ENCODE measurements at regions not wholly inside any gene's neighbourhood (a gene's known extent, or its start where the extent isn't known, plus 50 kb on each side); places are given as distances from the start of the nearest gene placed in this dataset.

DNA sequence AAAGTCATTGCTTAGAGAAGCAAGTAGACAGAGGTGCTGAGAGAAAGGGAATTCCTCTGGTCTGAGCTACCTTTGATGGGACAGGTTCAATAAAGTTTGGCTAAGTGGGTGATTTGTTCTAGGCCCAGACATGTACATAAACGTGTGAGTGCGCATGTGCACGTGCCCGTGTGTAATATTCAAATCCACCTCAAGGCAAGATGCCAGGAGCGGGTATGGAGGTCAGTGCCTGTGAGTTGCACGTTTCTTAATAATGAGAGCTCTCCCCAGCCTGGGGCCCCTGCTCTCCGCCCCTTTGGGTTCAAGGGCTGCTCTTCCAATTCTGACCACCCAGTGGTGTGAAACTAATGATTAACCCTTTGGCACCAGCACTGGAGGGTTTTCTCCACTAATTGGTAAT, 53.8 kb upstream of the LMO4 start:
- no peaks in the 10 kb centered on the region for H3K9me3 ChIP-seq
- no peaks in the 10 kb centered on the region for H3K27me3 ChIP-seq (replicated peaks; ENCODE audit: control insufficient read depth, insufficient read depth, low read length)
- no TSS peak for BruUV-seq (replicated peaks)
- no peaks in the 10 kb centered on the region for H3K4me1 ChIP-seq
- Mint-ChIP-seq H3K4me3 (ENCODE audit: unreplicated experiment) (no peak overlapping the region), H3K27ac (ENCODE audit: unreplicated experiment) (no peak overlapping the region), H3K36me3 (ENCODE audit: insufficient read depth, unreplicated experiment) (no peaks in the 10 kb centered on the region), H3K27me3 (ENCODE audit: insufficient read depth, unreplicated experiment) (no peaks in the 10 kb centered on the region), H3K9me3 (ENCODE audit: unreplicated experiment) (no peaks in the 10 kb centered on the region), H3K4me1 (ENCODE audit: low read depth, unreplicated experiment) (no peaks in the 10 kb centered on the region)
- TF ChIP-seq, protein P1, sequence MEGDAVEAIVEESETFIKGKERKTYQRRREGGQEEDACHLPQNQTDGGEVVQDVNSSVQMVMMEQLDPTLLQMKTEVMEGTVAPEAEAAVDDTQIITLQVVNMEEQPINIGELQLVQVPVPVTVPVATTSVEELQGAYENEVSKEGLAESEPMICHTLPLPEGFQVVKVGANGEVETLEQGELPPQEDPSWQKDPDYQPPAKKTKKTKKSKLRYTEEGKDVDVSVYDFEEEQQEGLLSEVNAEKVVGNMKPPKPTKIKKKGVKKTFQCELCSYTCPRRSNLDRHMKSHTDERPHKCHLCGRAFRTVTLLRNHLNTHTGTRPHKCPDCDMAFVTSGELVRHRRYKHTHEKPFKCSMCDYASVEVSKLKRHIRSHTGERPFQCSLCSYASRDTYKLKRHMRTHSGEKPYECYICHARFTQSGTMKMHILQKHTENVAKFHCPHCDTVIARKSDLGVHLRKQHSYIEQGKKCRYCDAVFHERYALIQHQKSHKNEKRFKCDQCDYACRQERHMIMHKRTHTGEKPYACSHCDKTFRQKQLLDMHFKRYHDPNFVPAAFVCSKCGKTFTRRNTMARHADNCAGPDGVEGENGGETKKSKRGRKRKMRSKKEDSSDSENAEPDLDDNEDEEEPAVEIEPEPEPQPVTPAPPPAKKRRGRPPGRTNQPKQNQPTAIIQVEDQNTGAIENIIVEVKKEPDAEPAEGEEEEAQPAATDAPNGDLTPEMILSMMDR (IDR thresholded peaks at IDR 0.05; ENCODE audit: insufficient read depth in 1 of 2, low read depth in 1 of 2, low read length in 1 of 2, severe bottlenecking in 1 of 2, unreplicated experiment in 1 of 2), result no peak
- POLR2A ChIA-PET, result no interaction called here
- CTCF ChIA-PET, result no interaction called here
- no peak for DNase-seq
- intact Hi-C loops (cut with micrococcal nuclease; ENCODE audit: unreplicated experiment), result no loop called here
- H3K4me3 ChIP-seq (ENCODE audit: low read depth, low read length), result no peak overlapping the region
- H3K36me3 ChIP-seq (ENCODE audit: control insufficient read depth, insufficient read depth, low read length), result no peaks in the 10 kb centered on the region

DNA sequence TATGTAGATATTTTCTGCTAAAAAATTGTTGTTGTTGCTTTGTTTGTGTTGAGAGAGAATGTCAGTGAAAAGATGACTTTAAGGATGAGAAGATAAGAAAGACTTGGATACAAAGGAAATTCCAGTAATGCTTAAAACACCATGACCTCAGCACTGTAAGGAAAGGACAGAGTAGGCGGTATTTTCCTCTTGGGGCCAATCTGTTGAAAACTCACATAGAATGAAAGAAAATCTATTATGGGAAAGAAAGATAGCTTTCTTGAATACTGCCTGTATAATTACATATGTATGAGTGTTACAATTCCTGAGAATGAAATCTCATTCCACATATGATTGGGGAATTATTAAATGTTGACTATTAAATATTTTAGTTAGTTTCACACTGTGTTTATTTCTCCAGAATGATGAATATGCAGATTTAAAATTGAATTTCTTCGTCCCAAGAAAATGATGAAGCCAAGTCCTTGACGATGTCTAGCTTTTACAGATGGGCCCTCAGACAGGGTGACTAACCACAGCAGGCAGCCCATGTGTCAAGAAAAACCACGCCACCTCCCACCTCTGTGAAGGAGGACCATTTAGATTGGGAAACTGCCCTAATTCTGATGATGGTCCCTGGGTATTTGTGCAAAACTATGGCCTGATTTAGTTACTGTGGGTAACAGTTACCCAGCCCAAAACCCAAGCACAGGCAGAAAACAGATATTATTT, 49.7 kb upstream of the LMO4 start:
- no peaks in the 10 kb centered on the region for H3K9me3 ChIP-seq
- no peaks in the 10 kb centered on the region for H3K4me1 ChIP-seq
- no peaks in the 10 kb centered on the region for H3K4me1 Mint-ChIP-seq (ENCODE audit: low read depth, unreplicated experiment)
- CTCF ChIA-PET, result no interaction called here
- POLR2A ChIA-PET, result no interaction called here
- H3K36me3 ChIP-seq (ENCODE audit: control insufficient read depth, insufficient read depth, low read length), result no peaks in the 10 kb centered on the region
- TF ChIP-seq, protein P1 (IDR thresholded peaks at IDR 0.05; ENCODE audit: insufficient read depth in 1 of 2, low read depth in 1 of 2, low read length in 1 of 2, severe bottlenecking in 1 of 2, unreplicated experiment in 1 of 2), result no peak
- H3K9me3 Mint-ChIP-seq (ENCODE audit: unreplicated experiment), result no peaks in the 10 kb centered on the region
- H3K27ac Mint-ChIP-seq (ENCODE audit: unreplicated experiment), result no peak overlapping the region
- H3K27me3 ChIP-seq (replicated peaks; ENCODE audit: control insufficient read depth, insufficient read depth, low read length), result no peaks in the 10 kb centered on the region
- no peak overlapping the region for H3K4me3 ChIP-seq (ENCODE audit: low read depth, low read length)
- no peaks in the 10 kb centered on the region for H3K27me3 Mint-ChIP-seq (ENCODE audit: insufficient read depth, unreplicated experiment)
- H3K36me3 Mint-ChIP-seq (ENCODE audit: insufficient read depth, unreplicated experiment), result no peaks in the 10 kb centered on the region
- no peak overlapping the region for H3K4me3 Mint-ChIP-seq (ENCODE audit: unreplicated experiment)
- BruUV-seq (replicated peaks), result no TSS peak
- DNase-seq, result no peak
- intact Hi-C loops (cut with micrococcal nuclease; ENCODE audit: unreplicated experiment), result no loop called here

Data from Caco-2 (cell line).